Right atrium auricular region (tissue), 2 donors: ENCODE measurements at regions not wholly inside any gene's neighbourhood (a gene's known extent, or its start where the extent isn't known, plus 50 kb on each side); places are given as distances from the start of the nearest gene placed in this dataset.

Experiments used
- DNase-seq: peaks from one replicate; pipeline ENCODE4 v3.0.0-alpha.2; 2019; ENCODE audit warnings: low spot score
- H3K27ac ChIP-seq, 2 donors: fragments of 200-600 bp; sonication (generic); 1 replicate in 1 of 2; 2 replicates in 1 of 2; pipeline ENCODE4 v1.5.1; 2016 to 2019
- H3K27me3 ChIP-seq, 2 donors: fragments of 200-600 bp; sonication (generic); one replicate each; pipeline versions ENCODE4 v1.5.1 to v1.6.0; 2017 to 2019
- H3K36me3 ChIP-seq: fragments of 200-600 bp; sonication (generic); one replicate; pipeline ENCODE4 v1.5.1; 2016
- H3K4me1 ChIP-seq, 2 donors: fragments of 200-600 bp; sonication (generic); one replicate each; pipeline versions ENCODE4 v1.5.1 to v1.6.0; 2017 to 2019
- H3K4me3 ChIP-seq, 2 donors: fragments of 200-600 bp; sonication (generic); 1 replicate in 1 of 2; 2 replicates in 1 of 2; pipeline ENCODE4 v1.5.1; 2017 to 2019; ENCODE audit warnings: mild to moderate bottlenecking in 1 of 2, moderate library complexity in 1 of 2
- H3K9me3 ChIP-seq, 2 donors: fragments of 200-600 bp; sonication (generic); one replicate each; pipeline ENCODE4 v1.5.1; 2019
- TF ChIP-seq, protein P1 (sequence below), 2 donors: fragments of 200-600 bp; sonication (generic); IDR thresholded peaks; one replicate each; pipeline ENCODE4 v1.5.1; 2019; ENCODE audit warnings: antibody characterized with exemption in 2 of 2

DNA sequence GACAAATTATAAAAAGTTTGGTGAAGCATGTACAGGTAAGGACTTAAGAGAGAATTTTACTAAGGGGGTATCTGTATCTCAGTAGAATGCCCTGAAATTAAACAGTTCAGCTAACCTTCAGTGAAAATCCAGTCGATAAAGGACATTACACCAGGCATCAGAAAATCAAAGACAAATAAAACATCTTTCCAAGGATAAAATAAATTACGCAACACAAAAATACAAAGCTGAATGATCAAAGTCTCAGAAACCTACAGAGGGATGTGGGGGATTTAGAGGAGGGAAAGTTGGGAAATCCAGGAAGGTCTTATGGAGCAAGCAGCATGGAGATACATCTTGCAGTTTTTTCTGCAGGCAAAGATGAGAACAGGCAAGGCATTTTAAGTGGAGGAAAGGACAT is 384.1 kb downstream of the TNS1 start:
- peaks cover 0 to 25% of the 10 kb centered on the region in 2 donors for H3K4me1 ChIP-seq
- H3K36me3 ChIP-seq: no peaks in the 10 kb centered on the region
- H3K27ac ChIP-seq: no peak overlapping the region
- TF ChIP-seq, protein P1, sequence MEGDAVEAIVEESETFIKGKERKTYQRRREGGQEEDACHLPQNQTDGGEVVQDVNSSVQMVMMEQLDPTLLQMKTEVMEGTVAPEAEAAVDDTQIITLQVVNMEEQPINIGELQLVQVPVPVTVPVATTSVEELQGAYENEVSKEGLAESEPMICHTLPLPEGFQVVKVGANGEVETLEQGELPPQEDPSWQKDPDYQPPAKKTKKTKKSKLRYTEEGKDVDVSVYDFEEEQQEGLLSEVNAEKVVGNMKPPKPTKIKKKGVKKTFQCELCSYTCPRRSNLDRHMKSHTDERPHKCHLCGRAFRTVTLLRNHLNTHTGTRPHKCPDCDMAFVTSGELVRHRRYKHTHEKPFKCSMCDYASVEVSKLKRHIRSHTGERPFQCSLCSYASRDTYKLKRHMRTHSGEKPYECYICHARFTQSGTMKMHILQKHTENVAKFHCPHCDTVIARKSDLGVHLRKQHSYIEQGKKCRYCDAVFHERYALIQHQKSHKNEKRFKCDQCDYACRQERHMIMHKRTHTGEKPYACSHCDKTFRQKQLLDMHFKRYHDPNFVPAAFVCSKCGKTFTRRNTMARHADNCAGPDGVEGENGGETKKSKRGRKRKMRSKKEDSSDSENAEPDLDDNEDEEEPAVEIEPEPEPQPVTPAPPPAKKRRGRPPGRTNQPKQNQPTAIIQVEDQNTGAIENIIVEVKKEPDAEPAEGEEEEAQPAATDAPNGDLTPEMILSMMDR (IDR thresholded peaks at IDR 0.05): no peak
- no peak overlapping the region for H3K4me3 ChIP-seq
- DNase-seq: no peak
- H3K9me3 ChIP-seq: no peaks in the 10 kb centered on the region
- H3K27me3 ChIP-seq: no peaks in the 10 kb centered on the region

DNA sequence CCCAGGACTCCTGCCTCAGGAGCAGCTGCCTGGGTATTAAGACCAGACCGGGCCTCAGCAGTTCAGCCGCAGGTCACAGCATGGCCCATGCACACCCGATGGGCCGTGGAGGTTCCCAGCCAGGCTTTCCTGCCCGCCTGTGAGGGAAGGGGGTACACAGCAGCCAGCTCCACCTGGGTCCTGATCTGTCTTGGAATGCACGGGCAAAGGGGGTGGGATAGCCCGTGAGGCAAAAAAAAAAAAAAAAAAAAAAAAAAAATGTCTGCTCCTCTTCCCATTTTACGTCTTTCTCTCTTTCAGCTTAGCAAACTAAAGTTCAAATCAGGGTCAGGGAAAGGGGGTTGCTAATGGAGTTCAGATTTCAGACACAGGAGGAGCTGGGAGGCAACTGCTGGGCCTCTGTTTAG is 385.2 kb downstream of the TNS1 start:
- no peaks in the 10 kb centered on the region for H3K9me3 ChIP-seq
- TF ChIP-seq, protein P1 (IDR thresholded peaks at IDR 0.05): no peak
- H3K4me3 ChIP-seq: no peak overlapping the region
- H3K27me3 ChIP-seq: no peaks in the 10 kb centered on the region
- H3K4me1 ChIP-seq: peaks cover 0 to 20% of the 10 kb centered on the region in 2 donors
- DNase-seq: no peak
- H3K36me3 ChIP-seq: no peaks in the 10 kb centered on the region
- H3K27ac ChIP-seq: no peak overlapping the region

DNA sequence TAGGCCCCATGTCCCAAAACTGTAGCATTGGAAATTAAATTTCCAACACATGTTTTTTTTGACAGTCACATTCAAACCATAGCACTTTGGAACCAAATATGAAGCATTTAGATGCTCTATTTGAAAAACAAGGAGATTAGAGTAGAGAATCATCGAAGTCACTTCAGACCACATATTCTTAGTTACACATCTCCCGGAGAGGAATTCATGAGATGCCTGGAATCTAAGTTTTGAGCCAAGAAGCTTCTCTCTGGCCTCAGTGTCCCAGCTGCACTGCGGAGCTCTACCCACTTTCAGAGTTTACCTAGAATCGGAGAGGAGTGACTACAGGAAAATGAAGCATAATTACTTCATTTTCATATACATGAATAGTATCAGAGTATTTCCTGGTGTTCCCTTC is 385.9 kb downstream of the TNS1 start:
- Histone ChIP-seq H3K4me1 (peaks cover 0 to 13% of the 10 kb centered on the region in 2 donors), H3K27me3 (no peaks in the 10 kb centered on the region), H3K9me3 (no peaks in the 10 kb centered on the region), H3K36me3 (no peaks in the 10 kb centered on the region), H3K27ac (no peak overlapping the region), H3K4me3 (no peak overlapping the region)
- TF ChIP-seq, protein P1 (IDR thresholded peaks at IDR 0.05): no peak
- DNase-seq: no peak

DNA sequence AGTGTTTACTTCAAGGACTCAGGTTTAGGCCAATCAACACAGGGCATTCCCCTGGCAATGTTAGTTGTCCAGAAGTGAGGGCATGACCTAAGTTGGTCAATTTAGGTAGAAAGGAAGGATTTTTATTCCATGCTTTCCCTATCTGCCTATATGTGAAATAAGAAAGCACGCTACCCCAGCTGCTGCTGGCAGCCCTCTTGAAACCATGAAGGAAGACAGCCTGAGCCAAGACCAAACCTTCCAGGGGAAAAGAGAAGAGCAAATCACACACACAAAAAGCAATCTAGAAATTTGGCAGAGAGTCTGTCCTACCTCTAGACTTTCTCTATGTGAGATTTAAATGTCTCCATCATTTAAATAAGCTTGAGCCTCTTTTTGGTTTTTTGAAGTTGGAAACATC is 387.6 kb downstream of the TNS1 start:
- TF ChIP-seq, protein P1 (IDR thresholded peaks at IDR 0.05): no peak
- no peak overlapping the region for H3K27ac ChIP-seq
- no peaks in the 10 kb centered on the region for H3K27me3 ChIP-seq
- no peak for DNase-seq
- peaks cover 0 to 5% of the 10 kb centered on the region in 2 donors for H3K4me1 ChIP-seq
- H3K4me3 ChIP-seq: no peak overlapping the region
- no peaks in the 10 kb centered on the region for H3K36me3 ChIP-seq
- H3K9me3 ChIP-seq: no peaks in the 10 kb centered on the region

DNA sequence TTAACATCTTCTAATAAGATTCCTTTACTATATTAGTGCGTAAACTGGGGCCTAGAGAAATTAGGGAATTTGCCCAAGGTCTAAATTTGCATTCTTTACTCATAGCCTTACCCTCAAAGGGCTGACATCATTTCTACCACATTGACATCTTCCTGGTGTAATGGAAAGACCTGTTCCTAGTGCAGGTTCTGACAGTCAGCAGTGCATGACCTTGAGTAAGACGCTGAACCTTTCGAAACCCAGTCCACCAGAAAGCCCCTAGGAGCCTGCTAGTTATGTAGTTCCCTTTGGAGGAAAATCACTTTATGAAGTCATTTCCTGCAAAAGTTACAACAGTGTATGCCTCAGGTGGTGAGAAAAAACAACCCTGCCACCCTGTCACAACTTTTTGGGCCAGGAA is 388.3 kb downstream of the TNS1 start:
- Histone ChIP-seq H3K4me3 (no peak overlapping the region), H3K9me3 (no peaks in the 10 kb centered on the region), H3K36me3 (no peaks in the 10 kb centered on the region), H3K27ac (no peak overlapping the region), H3K4me1 (peaks cover 0 to 5% of the 10 kb centered on the region in 2 donors), H3K27me3 (no peaks in the 10 kb centered on the region)
- DNase-seq: no peak
- TF ChIP-seq, protein P1 (IDR thresholded peaks at IDR 0.05): no peak

DNA sequence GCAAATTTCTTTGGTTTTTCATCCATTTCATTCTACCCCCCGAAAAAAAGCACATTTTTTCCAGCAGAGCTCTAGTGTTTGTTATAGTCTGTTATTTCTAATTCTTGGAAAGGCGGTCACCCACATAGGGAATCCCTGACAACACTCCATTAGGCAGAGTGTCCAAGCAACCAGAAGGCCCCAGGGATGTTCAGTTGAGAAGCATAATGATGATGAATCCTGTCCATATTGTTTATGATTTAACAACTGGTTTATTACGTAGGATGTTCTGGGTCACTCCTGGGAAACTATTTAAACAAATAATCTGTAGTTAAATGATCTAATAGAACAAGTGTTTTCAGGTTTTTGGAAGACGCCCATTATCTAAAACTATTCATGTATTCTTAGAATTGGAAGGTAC is 388.7 kb downstream of the TNS1 start:
- Histone ChIP-seq H3K27me3 (no peaks in the 10 kb centered on the region), H3K9me3 (no peaks in the 10 kb centered on the region), H3K36me3 (no peaks in the 10 kb centered on the region), H3K4me3 (no peak overlapping the region), H3K4me1 (peaks cover 0 to 5% of the 10 kb centered on the region in 2 donors), H3K27ac (no peak overlapping the region)
- DNase-seq: no peak
- TF ChIP-seq, protein P1 (IDR thresholded peaks at IDR 0.05): no peak
